ENCODE measurements at regions not wholly inside any gene's neighbourhood (a gene's known extent, or its start where the extent isn't known, plus 50 kb on each side); places are given as distances from the start of the nearest gene placed in this dataset.

GRCh38 chr3:5058471-5058951, 63.6 kb upstream of the ARL8B start:
- Histone ChIP-seq H4K20me1 (ENCODE audit: insufficient read depth) (no peaks in the 10 kb centered on the region), H3K4me2 (ENCODE audit: unreplicated experiment) (peak overlapping the region; percentile 39), H3K27me3 (replicated peaks; ENCODE audit: insufficient read depth) (no peaks in the 10 kb centered on the region), H3K9ac (peak overlapping the region; percentile 78), H3K79me2 (ENCODE audit: insufficient read depth) (no peaks in the 10 kb centered on the region), H3F3A (ENCODE audit: insufficient read depth) (peaks cover 9% of the 10 kb centered on the region), H3K27ac (peak overlapping the region; percentile 92), H3K4me3 (no peak overlapping the region; the same call in 1 of the 2 replicates), H3K36me3 (ENCODE audit: low read depth) (no peaks in the 10 kb centered on the region), H3K4me1 (ENCODE audit: insufficient read depth) (peaks cover 39% of the 10 kb centered on the region), H3K9me3 (ENCODE audit: low read depth) (no peaks in the 10 kb centered on the region), H3K9me2 (ENCODE audit: insufficient read depth) (no peaks in the 10 kb centered on the region), H2AFZ (no peak overlapping the region)
- no peak for TF ChIP-seq EZH2 (IDR thresholded peaks at IDR 0.05; ENCODE audit: insufficient read depth, poor library complexity, severe bottlenecking)
- TF ChIP-seq EZH2phosphoT487 (IDR thresholded peaks at IDR 0.05; ENCODE audit: insufficient read depth, low read depth): no peak
- DNase-seq: peak; percentile 89
- in situ Hi-C loops (cut with MboI): loop anchor here (5.0 to 25.0 kb wide), 2 partner anchors 346 to 721 kb away; no protein-coding TSS in a partner anchor

GRCh38 chr3:5059782-5060181, 62.3 kb upstream of the ARL8B start:
- Histone ChIP-seq H3K27me3 (replicated peaks; ENCODE audit: insufficient read depth) (no peaks in the 10 kb centered on the region), H3K9me3 (ENCODE audit: low read depth) (no peaks in the 10 kb centered on the region), H4K20me1 (ENCODE audit: insufficient read depth) (no peaks in the 10 kb centered on the region), H2AFZ (no peak overlapping the region), H3K4me2 (ENCODE audit: unreplicated experiment) (no peak overlapping the region), H3K4me3 (no peak overlapping the region), H3K4me1 (ENCODE audit: insufficient read depth) (peaks cover 30% of the 10 kb centered on the region), H3K9me2 (ENCODE audit: insufficient read depth) (no peaks in the 10 kb centered on the region), H3F3A (ENCODE audit: insufficient read depth) (peaks cover 8% of the 10 kb centered on the region), H3K9ac (no peak overlapping the region), H3K27ac (no peak overlapping the region), H3K79me2 (ENCODE audit: insufficient read depth) (no peaks in the 10 kb centered on the region), H3K36me3 (ENCODE audit: low read depth) (no peaks in the 10 kb centered on the region)
- DNase-seq: no peak
- WGBS, 2 experiments (ENCODE audit: low coverage in 1 of 2, low lambda C conversion rate in 2 of 2, missing lambda C conversion rate in 2 of 2): 96 to 98% methylated on average over 7 of the region's 7 CpGs
- TF ChIP-seq EZH2phosphoT487 (IDR thresholded peaks at IDR 0.05; ENCODE audit: insufficient read depth, low read depth): no peak
- TF ChIP-seq EZH2 (IDR thresholded peaks at IDR 0.05; ENCODE audit: insufficient read depth, poor library complexity, severe bottlenecking): no peak
- in situ Hi-C loops (cut with MboI): loop anchor here (5.0 to 25.0 kb wide), 2 partner anchors 347 to 722 kb away; no protein-coding TSS in a partner anchor

GRCh38 chr3:5061218-5061569, 60.9 kb upstream of the ARL8B start:
- in situ Hi-C loops (cut with MboI): loop anchor here (25.0 kb wide), 1 partner anchor 724 kb away; no protein-coding TSS in a partner anchor
- 71 to 75% methylated on average over 3 of the region's 3 CpGs for WGBS, 2 experiments (ENCODE audit: low coverage in 1 of 2, low lambda C conversion rate in 2 of 2, missing lambda C conversion rate in 2 of 2)
- no peak for TF ChIP-seq EZH2phosphoT487 (IDR thresholded peaks at IDR 0.05; ENCODE audit: insufficient read depth, low read depth)
- H3K4me2 ChIP-seq (ENCODE audit: unreplicated experiment): no peak overlapping the region
- H3K27ac ChIP-seq: no peak overlapping the region
- no peaks in the 10 kb centered on the region for H3K27me3 ChIP-seq (replicated peaks; ENCODE audit: insufficient read depth)
- H3K4me1 ChIP-seq (ENCODE audit: insufficient read depth): peaks cover 20% of the 10 kb centered on the region
- no peak overlapping the region for H3K4me3 ChIP-seq
- no peak overlapping the region for H3K9ac ChIP-seq
- no peaks in the 10 kb centered on the region for H3K79me2 ChIP-seq (ENCODE audit: insufficient read depth)
- no peaks in the 10 kb centered on the region for H3K9me3 ChIP-seq (ENCODE audit: low read depth)
- H3K36me3 ChIP-seq (ENCODE audit: low read depth): no peaks in the 10 kb centered on the region
- no peaks in the 10 kb centered on the region for H3K9me2 ChIP-seq (ENCODE audit: insufficient read depth)
- H3F3A ChIP-seq (ENCODE audit: insufficient read depth): peaks cover 8% of the 10 kb centered on the region
- H4K20me1 ChIP-seq (ENCODE audit: insufficient read depth): no peaks in the 10 kb centered on the region
- peak; percentile 36 for DNase-seq
- no peak overlapping the region for H2AFZ ChIP-seq

- no peak for DNase-seq
- Histone ChIP-seq H3K27ac (no peak overlapping the region), H3K27me3 (replicated peaks; ENCODE audit: insufficient read depth) (no peaks in the 10 kb centered on the region), H3K9ac (no peak overlapping the region), H4K20me1 (ENCODE audit: insufficient read depth) (no peaks in the 10 kb centered on the region), H3F3A (ENCODE audit: insufficient read depth) (peaks cover 2% of the 10 kb centered on the region; the same call in 1 of the 2 replicates), H2AFZ (no peak overlapping the region), H3K9me2 (ENCODE audit: insufficient read depth) (no peaks in the 10 kb centered on the region), H3K4me2 (ENCODE audit: unreplicated experiment) (no peak overlapping the region), H3K4me1 (ENCODE audit: insufficient read depth) (peaks cover 3% of the 10 kb centered on the region), H3K4me3 (no peak overlapping the region), H3K9me3 (ENCODE audit: low read depth) (no peaks in the 10 kb centered on the region), H3K36me3 (ENCODE audit: low read depth) (no peaks in the 10 kb centered on the region), H3K79me2 (ENCODE audit: insufficient read depth) (no peaks in the 10 kb centered on the region)
- TF ChIP-seq EZH2phosphoT487 (IDR thresholded peaks at IDR 0.05; ENCODE audit: insufficient read depth, low read depth) (no peak), EZH2 (IDR thresholded peaks at IDR 0.05; ENCODE audit: insufficient read depth, poor library complexity, severe bottlenecking) (no peak)
- in situ Hi-C loops (cut with MboI): loop anchor here (25.0 kb wide), 1 partner anchor 726 kb away; no protein-coding TSS in a partner anchor
- WGBS, 2 experiments (ENCODE audit: low coverage in 1 of 2, low lambda C conversion rate in 2 of 2, missing lambda C conversion rate in 2 of 2): 83 to 87% methylated on average over 6 of the region's 6 CpGs
Measured at GRCh38 chr3:5063724-5064123, 58.4 kb upstream of the ARL8B start.
